Activated naive CD8-positive, alpha-beta T cell treated with anti-CD3 and anti-CD28 coated beads, Interleukin-2, amount 50 U/mL, for 16 hours (primary cell): ENCODE measurements at regions not wholly inside any gene's neighbourhood (a gene's known extent, or its start where the extent isn't known, plus 50 kb on each side); places are given as distances from the start of the nearest gene placed in this dataset.

Experiments used
- DNase-seq: peaks from one replicate; pipeline ENCODE4 v3.0.0-alpha.2; 2020; ENCODE audit warnings: low read depth, low spot score

DNA sequence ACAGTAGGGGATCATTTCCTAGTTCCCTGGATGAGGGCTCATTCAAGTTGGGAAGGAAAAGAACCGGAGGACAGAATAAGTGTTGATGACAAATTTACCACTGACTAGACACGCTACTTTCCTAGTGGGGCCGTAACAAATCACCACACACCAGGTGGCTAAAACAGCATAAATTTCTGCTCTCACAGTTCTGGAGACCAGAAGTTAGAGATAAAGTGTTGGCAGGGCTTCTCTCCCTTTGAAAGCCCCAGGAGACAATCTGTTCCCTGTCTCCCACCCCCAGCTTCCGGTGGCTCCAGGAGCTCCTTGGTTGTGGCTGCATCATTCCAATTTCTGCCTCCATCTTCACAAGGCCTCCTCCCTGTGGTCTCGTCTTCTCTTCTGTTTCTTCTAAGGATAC, 65.4 kb upstream of the ARGLU1 start:
- DNase-seq, result no peak

GRCh38 chr13:106630650-106631049, 62.7 kb upstream of the ARGLU1 start:
- DNase-seq, result no peak

DNA sequence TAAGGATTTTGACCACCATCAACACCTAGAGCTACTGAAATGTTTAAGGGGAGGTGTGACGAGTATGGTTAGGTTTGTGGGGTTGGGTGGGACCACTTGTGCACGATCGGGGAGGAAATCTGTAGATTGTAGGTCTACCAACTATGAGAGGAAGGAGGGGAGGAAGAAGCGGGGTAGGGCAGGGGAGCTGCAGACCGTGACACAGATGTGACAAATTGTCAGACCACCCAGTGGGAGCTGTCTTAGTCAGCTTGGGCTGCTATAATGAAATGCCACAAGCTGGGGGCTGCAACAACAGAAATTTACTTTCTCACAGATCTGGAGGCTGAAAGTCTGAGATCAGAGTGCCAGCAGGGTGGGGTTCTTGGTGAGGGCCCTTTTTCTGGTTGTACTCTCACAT, 62.2 kb upstream of the ARGLU1 start:
- DNase-seq, result no peak

DNA sequence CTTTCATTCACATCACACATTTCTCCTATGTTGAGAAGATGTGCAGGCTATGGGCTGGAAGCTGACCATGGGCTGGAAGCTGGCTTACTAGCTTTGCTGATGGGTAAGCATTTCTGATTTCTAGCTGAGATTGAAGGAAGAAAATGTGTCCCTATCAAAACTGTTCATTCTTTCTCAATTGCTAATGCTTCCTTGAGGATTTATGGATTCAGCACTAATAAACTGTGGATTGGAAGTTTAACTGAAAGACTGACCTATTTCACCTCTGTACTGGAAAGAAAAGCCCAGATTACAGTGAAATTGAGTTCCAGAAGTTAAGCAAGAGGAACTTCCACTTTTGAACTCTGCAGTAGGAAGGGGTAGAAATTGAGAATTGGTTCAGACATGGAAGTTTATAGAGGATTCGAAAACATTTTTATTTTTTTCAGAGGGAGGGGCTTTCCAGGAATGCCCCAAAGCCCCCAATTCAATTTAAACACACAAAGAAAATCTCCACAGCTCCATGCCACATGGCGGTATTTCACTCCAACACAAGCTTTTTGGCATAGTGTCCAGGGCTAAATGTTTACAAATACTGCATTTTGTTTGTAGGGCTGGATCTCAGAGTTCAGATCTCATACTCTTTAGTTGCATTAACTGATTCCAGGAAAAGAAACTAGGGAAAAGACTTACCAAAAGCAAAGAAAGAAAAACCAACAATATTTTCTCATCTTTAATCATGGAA, 61.2 kb upstream of the ARGLU1 start:
- DNase-seq, result no peak

GRCh38 chr13:106626473-106626872, 58.5 kb upstream of the ARGLU1 start:
- no peak for DNase-seq

GRCh38 chr13:106625578-106625977, 57.6 kb upstream of the ARGLU1 start:
- no peak for DNase-seq

DNA sequence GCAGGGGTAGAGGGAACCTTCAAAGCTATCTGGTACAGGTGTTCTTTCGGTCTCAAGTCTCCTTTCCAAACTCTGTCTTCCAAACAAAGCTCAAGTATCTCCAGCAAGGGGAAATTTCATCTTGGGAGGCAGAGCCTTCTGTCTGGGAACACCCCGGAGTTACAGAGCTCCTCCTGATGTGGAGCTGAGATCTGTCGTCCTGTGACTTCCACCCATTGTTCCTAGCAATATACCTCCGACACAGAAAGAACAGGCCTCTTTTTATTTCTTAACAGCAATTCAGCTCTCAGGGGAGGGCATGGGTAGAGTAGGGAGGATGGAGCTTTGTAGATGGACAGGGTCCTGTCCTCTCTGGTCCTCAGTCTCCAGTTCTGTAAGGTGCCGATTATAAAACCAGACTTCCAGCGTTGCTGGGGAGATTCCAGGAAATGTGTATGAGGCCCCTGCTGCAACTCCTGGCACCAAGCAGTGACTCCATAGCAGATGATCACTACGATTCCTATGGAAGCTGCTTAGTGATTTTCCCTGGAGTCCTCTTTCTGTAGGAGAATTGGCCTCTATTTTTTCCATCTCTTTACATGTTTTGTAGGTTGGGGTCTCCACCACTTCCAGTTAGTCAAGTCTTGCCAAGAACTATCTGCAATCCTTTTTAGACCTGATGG, 56.0 kb upstream of the ARGLU1 start:
- DNase-seq, result no peak

GRCh38 chr13:106621833-106622232, 53.9 kb upstream of the ARGLU1 start:
- DNase-seq, result no peak

- no peak for DNase-seq
Observed at GRCh38 chr13:106619688-106620555, 52.0 kb upstream of the ARGLU1 start.
